ENCODE measurements at regions not wholly inside any gene's neighbourhood (a gene's known extent, or its start where the extent isn't known, plus 50 kb on each side); places are given as distances from the start of the nearest gene placed in this dataset.

- WGBS, 2 donors, result 77 to 80% methylated on average over 2 of the region's 2 CpGs
- Histone ChIP-seq H3K4me3 (no peak overlapping the region), H3K36me3 (no peaks in the 10 kb centered on the region), H3K9me3 (no peaks in the 10 kb centered on the region), H3K27ac (no peak overlapping the region), H3K27me3 (no peaks in the 10 kb centered on the region), H3K4me1 (no peaks in the 10 kb centered on the region)
- no peak for DNase-seq (ENCODE audit: low spot score in 2 of 2)
- TF ChIP-seq EP300 (IDR thresholded peaks at IDR 0.05) (no peak), CTCF (IDR thresholded peaks at IDR 0.05) (no peak), POLR2A (IDR thresholded peaks at IDR 0.05) (no peak)
Observed at GRCh38 chr2:13597176-13597575, 880.4 kb downstream of the TRIB2 start.

GRCh38 chr2:13601506-13601905, 884.8 kb downstream of the TRIB2 start:
- no peaks in the 10 kb centered on the region for H3K36me3 ChIP-seq
- H3K4me1 ChIP-seq, result no peaks in the 10 kb centered on the region
- no peak for DNase-seq (ENCODE audit: low spot score in 2 of 2)
- H3K27me3 ChIP-seq, result no peaks in the 10 kb centered on the region
- 82 to 83% methylated on average over 2 of the region's 2 CpGs for WGBS, 2 donors
- no peaks in the 10 kb centered on the region for H3K9me3 ChIP-seq
- no peak for TF ChIP-seq EP300 (IDR thresholded peaks at IDR 0.05)
- no peak for TF ChIP-seq CTCF (IDR thresholded peaks at IDR 0.05)
- no peak for TF ChIP-seq POLR2A (IDR thresholded peaks at IDR 0.05)
- no peak overlapping the region for H3K27ac ChIP-seq
- no peak overlapping the region for H3K4me3 ChIP-seq

DNA sequence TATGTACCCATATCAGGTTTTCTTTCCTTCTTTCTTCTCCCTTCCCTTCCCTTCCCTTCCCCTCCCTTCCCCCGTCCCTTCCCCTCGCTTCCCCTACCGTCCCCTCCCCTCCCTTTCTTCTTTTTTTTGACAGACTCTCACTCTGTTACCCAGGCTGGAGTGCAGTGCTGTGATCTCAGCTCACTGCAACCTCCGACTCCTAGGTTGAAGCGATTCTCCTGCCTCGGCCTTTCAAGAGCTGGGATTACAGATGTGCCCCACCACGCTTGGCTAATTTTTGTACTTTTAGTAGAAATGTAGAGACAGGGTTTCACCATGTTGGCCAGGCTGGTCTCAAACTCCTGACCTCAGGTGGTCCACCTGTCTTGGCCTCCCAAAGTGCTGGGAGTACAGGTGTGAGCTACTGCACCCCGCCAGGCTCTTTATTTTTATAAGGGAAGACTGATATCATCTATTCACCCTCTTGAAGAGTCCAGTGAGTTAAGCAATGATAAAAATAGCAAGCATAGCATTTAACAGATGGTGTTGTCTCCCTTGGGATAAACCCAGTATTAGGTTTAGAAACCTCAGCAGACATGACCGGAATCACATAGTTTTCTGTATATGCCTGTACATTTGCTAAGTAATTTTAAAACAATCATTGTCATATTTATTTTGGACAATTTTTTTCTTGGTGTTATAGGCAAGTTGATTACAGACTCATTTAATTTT, 888.4 kb downstream of the TRIB2 start:
- Histone ChIP-seq H3K4me1 (no peaks in the 10 kb centered on the region), H3K4me3 (no peak overlapping the region), H3K9me3 (peaks cover 0 to 4% (median 0%) of the 10 kb centered on the region in 4 donors), H3K27me3 (no peaks in the 10 kb centered on the region), H3K36me3 (no peaks in the 10 kb centered on the region), H3K27ac (no peak overlapping the region)
- no peak for TF ChIP-seq CTCF (IDR thresholded peaks at IDR 0.05)
- TF ChIP-seq EP300 (IDR thresholded peaks at IDR 0.05), result no peak
- no peak for TF ChIP-seq POLR2A (IDR thresholded peaks at IDR 0.05)
- WGBS, 2 donors, result 60 to 68% methylated on average over 9 of the region's 9 CpGs
- DNase-seq (ENCODE audit: low spot score in 2 of 2), result no peak

- Histone ChIP-seq H3K27me3 (no peaks in the 10 kb centered on the region), H3K9me3 (peaks cover 0 to 10% (median 0%) of the 10 kb centered on the region in 4 donors), H3K4me1 (no peaks in the 10 kb centered on the region), H3K27ac (no peak overlapping the region), H3K4me3 (no peak overlapping the region), H3K36me3 (no peaks in the 10 kb centered on the region)
- WGBS, 2 donors, result 78 to 83% methylated on average over 2 of the region's 2 CpGs
- no peak for TF ChIP-seq EP300 (IDR thresholded peaks at IDR 0.05)
- TF ChIP-seq CTCF (IDR thresholded peaks at IDR 0.05), result no peak
- TF ChIP-seq POLR2A (IDR thresholded peaks at IDR 0.05), result no peak
- no peak for DNase-seq (ENCODE audit: low spot score in 2 of 2)
Observed at GRCh38 chr2:13607139-13607538, 890.4 kb downstream of the TRIB2 start.

GRCh38 chr2:13611939-13612338, 895.2 kb downstream of the TRIB2 start:
- 0 to 4% methylated on average over 1 of the region's 1 CpG for WGBS, 2 donors
- no peaks in the 10 kb centered on the region for H3K36me3 ChIP-seq
- no peak overlapping the region for H3K4me3 ChIP-seq
- no peaks in the 10 kb centered on the region for H3K27me3 ChIP-seq
- H3K27ac ChIP-seq, result no peak overlapping the region
- H3K4me1 ChIP-seq, result no peaks in the 10 kb centered on the region
- TF ChIP-seq POLR2A (IDR thresholded peaks at IDR 0.05) (no peak), CTCF (IDR thresholded peaks at IDR 0.05) (no peak), EP300 (IDR thresholded peaks at IDR 0.05) (no peak)
- no peak for DNase-seq (ENCODE audit: low spot score in 2 of 2)
- peaks cover 0 to 20% (median 0%) of the 10 kb centered on the region in 4 donors for H3K9me3 ChIP-seq

Measured in tibial nerve (tissue), 4 donors.